KBM-7 (cell line): ENCODE measurements at regions not wholly inside any gene's neighbourhood (a gene's known extent, or its start where the extent isn't known, plus 50 kb on each side); places are given as distances from the start of the nearest gene placed in this dataset.
"Not testable (repeated sequence)": the region's sequence is repeated elsewhere in the genome, so short reads cannot be mapped to it uniquely, and the experiment has no call there.

Experiments
- DNase-seq: peaks from one replicate; pipeline ENCODE4 v3.0.0-alpha.2; 2015
- in situ Hi-C: fragments of 300-500 bp; cut with MboI; formaldehyde crosslinking; loops from 2 replicates; pipeline ENCODE4 v1.14.3; 2020; ENCODE audit warnings: low sequenced_read_pairs, low pct_unique_long_range_greater_than_20kb, mixed read lengths

DNA sequence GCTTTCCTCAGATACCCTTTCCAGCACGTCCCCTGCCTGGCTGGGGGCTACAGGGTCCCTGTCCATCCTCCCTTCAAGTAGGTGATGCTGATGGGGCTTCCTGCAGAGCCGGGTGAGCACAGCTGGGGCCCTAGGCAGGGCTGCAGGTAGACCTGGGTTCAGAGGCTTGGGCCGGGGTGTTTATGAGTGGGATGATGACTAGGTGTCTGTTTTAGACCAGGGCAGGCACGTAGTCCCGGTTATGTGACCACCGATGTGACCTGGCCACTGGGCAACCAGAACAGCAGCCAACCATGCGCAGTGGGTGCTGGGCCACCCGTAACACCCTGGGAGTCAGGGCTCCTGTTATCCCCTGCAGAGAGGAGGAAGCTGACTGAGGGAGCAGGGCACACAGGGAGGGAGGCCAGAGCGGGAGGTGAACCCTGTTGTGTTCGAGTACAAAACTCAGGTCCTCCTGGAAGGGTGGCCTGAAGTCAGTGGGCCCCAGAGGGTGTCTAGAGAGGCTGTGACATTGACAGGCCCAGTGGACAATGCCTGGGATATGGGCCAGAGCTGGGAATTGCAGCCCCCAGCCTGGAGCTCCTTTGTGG is 101.6 kb downstream of the PLXNA1 start:
- no peak for DNase-seq
- in situ Hi-C loops: no loop called here

DNA sequence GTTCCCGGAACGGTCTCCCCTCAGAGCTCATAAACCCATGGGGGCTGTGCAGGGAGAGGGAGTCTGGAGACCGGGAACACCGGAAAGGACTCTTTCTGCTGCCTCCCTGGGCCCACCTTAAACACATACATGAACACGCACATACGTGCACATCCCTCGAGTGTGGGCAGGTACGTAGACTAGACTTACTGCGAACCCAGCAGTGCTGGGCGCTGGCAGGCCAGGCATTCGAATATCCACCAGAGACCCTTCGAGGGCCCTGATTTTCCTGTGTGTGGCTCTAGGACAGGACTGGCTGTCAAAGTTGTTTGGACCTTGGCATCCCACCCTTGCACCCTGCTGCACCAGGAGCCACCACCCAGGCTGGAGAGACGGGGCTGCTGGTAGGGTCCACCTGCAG is 102.7 kb downstream of the PLXNA1 start:
- in situ Hi-C loops: no loop called here
- no peak for DNase-seq

DNA sequence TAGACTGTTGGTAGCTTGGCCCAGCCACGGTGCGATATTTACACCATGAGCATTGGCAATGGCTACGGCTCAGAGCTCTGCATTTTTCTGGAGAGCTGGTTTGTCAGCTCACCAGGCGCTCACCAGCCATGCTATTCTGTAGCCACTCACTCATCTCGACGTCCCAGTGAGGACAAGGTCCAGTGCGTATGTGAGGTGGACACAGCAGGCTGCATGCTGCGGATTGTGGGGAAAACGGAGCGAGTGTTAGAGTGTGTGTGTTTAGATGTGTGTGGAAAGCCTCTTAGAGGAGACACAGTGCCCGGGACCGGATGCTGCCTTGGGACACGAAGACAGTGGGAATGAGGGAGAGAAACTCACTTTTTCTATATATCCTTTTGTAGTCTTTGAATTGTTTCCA is 103.7 kb downstream of the PLXNA1 start:
- in situ Hi-C loops, DNase-seq: not testable (repeated sequence)

DNA sequence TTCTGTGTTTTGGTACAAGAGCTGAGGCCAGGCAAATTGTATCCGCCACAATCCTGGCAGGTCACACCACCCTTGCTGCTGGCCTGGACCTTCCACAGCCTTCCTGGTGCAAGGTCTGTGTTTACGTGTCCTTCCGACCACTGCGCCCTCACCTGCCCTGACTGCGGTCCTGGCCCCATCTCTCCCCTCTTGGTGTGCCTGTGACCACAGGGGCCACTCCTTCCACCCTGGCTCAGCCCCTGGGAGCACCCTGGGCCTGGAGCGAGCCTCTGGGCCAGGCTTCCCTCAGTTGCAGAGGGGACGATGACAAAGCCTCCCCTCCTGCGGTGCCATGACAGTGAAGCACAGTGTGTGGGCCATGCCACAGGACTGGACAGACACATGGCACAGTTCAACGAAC is 104.5 kb downstream of the PLXNA1 start:
- in situ Hi-C loops: no loop called here
- no peak for DNase-seq

DNA sequence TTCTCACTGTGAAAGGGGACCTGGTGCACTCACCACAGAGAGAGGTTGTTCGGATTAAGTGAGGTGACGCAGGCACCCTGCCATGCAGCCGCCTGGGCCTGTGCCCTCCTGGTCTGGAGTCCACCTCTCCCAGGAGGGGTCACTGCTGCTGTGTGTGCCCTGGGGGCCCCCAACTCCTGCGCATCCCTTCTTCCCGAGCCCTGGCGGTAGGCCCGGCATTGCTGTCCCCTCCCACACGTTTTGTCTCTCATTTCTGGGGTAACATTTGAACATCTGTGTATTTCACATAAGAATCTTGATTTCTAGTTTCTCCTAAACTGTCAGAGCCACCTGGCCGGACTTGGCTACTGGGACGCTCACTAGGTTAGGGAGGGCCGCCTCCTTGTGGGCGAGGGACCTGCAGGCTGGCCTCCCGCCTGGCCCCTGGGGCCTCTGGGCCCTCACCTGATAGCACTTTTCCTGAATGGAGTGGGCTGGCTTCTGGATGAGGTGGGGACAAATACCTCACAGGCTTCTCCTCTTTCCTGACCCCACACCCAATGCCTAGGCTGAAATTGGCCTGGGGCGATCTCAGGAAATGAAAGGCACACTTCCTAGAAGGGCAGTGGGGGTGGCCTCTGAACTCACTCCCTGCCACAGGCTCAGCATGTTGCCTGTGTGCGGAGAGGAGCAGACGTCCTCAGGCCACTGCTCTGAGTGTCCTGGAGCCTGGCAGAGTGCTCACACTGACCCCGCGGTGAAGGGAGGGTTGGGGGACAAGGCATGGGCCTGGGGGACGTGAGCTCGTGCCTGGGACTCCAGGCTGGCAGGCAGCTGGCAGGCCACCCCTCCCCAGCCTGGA is 104.2 kb upstream of the PRR23E start:
- in situ Hi-C loops: no loop called here
- no peak for DNase-seq

DNA sequence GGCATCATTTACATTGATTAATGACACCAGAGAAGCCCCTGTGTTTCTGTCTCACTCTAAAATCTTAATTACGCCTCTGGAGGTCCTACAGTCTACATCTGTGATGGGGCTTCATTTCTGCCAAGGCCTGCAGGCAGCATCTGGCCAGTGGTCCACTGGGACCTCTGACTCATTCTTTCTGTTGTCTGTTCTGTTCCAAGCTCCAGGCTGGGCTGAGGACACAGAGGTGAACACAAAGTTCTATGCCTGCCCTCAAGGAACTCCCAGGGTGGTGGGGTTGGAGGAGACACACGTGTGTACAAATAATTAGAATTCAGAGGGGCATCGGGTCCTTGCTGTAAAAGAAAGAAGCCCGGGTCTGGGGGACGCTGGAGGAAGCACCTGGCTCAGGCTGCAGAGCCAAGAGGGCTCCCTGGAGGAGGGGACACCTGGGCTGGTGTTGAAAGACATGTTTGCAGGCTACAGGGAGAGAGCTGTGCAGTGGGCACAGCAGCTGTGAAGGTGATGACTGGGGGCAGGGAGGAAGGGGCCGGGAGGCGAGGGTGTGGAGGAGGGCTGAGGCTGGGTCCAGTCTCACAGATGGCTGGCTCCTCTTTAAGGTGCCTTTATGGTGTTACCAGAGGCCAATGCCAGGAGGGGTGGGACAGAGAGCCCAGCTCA is 103.3 kb upstream of the PRR23E start:
- in situ Hi-C loops: no loop called here
- no peak for DNase-seq

DNA sequence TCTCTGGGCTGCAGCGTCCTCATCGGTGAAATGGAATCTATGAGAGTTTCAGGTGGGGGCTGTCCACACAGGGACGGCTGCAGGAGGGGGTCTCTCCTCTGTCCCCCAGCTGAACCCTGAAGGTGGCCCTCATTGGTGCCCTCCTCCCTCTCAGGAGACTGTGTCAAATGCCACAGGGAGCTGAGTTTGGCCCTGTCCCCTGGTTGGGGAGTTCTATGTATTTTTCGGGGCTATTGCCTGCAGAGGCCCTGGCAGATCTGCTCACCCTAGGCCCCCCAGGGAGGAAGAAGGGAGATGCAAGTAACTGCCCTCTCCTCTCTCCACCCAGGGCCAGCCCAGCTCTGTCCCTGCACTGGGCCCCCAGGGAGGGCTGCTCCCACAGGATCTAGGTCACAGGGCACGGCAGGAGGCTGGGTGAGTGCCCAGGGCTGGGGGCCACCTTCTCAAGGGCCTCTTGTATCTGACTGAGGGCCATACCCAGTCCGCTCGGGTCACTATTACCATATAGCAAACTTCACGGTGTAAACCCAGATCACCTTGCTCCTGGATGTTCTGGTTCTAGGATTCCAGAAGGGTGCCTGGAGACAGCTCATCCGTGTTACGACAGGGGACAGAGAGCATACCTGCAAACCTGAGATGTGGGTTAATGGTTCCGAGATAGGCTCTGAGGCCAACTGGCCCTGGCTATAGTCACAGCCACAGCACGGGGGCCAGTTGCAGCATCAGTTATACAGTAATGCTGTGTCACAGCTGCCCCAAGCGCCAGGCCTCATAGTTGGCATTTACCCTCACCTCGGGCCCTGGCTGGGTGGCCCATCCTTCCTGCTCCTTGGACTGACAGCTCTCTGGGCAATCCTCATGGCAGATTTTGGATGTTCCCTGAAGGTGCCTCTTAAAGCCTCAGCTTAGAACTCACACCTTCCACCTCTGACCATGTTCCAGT is 102.4 kb upstream of the PRR23E start:
- DNase-seq: no peak
- in situ Hi-C loops: no loop called here

DNA sequence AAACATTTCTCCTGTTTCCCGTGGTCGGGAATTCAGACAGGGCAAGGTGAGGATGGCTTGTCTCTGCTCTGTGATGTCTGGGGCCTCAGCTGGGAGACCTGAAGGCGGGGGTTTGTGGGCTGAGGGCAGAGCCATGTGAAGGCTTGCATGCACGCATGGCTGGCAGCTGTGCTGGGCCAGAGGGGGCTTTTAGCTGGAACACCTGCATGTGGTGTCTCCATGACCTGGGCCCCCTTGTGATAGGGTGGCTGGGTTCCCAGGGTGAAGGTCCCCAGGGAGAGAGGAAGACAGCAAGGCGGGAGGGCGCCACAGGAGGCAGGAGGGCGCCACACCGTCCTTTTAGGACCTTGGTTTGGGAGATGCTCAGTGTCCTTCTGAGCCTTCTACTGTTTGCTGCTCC is 101.6 kb upstream of the PRR23E start:
- DNase-seq: no peak
- in situ Hi-C loops: no loop called here

DNA sequence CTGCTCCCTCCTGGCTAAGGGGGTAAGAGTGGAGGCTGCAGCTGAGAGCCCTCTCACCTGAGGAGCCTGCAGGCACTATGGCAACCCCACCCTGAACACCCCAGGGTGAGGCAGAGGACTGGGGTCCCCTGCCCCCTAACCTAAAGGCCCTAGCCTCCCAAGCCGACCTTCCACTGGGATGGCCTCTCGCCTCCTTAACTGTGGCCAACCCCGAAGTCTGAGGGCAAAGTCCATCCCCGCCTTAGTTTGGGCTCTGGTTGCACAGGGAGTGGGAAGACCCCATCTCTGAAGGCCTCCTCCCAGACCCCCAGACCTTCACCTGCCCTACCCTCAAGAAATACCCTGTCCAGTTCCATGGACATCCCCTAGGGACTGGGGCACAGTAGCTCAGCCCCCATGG is 100.6 kb upstream of the PRR23E start:
- DNase-seq: no peak
- in situ Hi-C loops: no loop called here

DNA sequence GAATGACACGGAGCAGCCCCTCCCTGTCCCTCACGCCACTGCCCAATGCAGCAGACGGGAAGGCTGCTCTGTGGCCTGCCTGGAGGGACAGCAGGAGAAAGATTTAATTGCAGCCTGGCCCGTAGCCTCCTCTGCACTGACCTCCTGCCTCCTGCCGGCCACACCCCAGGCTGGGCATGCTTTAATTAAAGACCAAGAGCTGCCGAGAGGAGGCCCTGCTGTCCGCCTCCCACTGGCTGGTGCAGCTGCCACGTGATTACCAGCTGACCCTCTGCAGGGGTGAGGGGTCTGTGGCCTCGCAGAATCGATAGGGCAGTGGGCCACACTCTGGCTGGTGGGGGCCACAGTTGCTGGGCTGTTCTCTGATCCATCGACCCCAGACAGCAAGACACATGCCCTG is 100.2 kb upstream of the PRR23E start:
- no peak for DNase-seq
- in situ Hi-C loops: no loop called here

DNA sequence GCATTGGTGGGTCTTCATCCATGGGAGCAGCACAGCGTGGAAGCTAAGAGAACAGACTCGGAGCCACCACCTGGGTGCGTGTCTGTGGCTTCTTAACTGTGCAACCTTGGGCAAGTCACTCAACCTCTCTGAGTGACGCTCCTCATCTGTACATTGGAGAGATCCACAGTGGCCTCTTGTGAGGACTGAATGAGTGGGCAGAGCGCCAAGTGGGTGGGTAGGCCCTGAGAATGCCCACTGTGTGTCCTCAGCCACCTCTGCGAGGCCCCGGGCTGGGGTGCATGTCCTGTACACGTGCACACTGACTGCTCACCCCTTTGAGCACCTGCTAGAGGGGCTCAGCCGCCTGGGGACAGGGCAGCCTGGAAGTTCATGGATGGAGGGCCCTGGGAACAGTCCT is 99.6 kb upstream of the PRR23E start:
- no peak for DNase-seq
- in situ Hi-C loops: no loop called here

DNA sequence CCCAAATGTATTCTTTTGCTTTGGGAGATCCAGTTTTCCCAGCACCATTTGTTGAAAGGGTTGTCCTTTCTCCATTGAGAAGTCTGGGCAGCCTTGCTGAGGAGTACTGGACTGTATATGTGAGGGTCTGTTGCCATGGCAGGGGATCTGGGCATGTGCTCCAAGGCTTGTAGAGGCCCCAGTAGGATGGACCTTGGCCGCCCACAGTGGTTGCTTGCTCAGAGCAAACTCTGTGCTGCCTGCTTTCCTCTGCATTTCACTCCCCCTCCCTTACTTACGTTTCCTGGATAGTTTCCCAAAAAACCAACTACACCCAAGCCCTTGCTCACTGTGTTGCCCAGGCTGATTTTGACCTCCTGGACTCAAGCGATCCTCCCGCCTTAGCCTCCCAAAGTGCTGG is 97.2 kb upstream of the PRR23E start:
- DNase-seq: no peak
- in situ Hi-C loops: no loop called here

DNA sequence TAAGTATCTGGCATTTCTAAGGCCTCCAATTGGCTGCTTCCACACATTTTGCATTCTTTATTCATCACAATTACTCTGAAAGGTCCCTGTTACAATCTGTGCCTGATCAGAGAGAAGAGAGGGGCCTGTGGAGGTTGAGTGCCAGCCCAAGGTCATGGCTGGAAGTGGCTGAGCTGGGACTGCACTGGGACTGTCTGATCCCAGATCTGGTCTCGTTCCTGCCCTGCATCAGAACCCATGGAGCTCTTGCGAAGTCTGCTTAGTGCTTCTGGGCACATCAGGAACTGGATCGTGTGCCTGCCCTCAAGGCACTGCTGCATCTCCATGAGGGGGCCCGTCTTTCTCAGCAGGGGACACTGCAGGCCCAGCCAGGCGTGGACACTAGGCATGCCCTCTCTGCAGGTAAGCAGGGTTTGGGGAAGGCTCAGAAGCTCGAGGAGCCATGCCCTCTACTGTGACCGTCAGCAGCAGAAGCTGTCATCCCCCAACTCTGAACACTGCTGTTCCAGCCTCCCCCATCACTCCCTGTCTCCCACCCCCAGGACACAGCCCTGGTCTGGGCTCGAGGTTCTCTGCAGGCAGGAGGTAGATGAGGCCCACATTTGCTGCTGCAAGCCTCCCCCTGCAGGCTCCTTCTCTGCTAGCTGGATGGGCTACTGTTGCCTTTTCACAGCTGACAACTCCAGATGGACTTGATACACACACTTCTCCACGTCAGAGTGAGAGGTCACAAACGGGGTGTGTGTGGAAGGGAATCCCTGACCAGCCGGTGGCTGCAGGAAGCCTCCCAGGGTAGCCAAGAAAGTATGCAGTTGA is 96.5 kb upstream of the PRR23E start:
- in situ Hi-C loops: no loop called here

DNA sequence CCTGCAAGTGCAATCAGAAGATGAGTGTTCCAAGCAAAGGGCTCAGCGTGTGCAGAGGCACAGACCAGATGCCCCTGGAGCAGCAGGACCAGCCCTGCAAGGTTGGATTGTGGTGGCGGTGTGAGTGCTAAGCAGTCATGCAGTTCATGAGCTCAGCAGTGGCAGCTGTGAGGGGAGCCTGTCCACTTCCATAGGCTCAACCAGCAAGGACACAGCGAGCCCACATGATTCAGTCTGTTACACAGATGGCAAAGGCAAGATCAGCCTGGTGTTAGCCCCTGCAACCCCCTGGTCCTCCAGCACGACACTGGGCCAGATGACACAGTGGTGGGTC is 95.9 kb upstream of the PRR23E start:
- in situ Hi-C loops: no loop called here
- no peak for DNase-seq

More for the DNA sequence above, 96.5 kb upstream of the PRR23E start:
- DNase-seq: no peak

DNA sequence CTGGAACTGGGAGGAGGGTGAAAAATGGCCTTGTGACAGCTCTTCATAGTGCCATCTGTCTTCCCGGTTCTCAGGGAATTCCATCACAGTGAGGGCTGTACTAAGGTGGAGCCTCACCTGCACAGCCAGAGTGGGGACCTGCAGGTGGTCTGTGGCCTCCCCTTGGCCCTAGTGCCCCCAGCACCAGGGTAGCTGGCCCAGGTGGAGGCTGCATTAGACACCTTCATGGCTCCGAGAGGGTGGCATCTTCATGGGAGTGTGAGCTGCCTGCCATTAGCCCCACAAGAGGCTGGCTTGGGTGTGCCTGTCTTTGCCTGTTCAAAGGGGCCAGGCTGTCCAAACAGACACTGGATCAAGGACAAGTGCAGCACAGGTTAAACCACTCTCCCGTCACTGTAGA is 95.5 kb upstream of the PRR23E start:
- DNase-seq: no peak
- in situ Hi-C loops: no loop called here

DNA sequence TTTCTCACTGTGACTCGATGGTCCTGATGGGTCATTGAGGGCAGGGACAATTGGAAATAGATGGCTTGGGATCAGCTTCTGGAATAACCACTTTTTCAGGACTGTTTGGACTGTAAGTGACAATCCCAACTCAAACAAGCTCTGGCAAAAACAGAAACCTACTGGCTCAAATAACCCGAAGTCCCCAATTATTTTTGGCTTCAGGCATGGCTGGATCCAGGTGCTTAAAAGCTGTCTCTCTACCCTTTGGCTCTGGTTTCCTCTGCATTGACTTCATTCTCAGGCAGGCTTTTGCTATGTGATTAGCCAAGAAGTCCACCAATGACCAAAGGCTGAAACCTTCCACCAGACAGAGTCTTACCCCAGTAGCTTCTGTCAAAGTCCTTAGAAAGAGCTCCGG is 92.9 kb upstream of the PRR23E start:
- DNase-seq: no peak
- in situ Hi-C loops: no loop called here

DNA sequence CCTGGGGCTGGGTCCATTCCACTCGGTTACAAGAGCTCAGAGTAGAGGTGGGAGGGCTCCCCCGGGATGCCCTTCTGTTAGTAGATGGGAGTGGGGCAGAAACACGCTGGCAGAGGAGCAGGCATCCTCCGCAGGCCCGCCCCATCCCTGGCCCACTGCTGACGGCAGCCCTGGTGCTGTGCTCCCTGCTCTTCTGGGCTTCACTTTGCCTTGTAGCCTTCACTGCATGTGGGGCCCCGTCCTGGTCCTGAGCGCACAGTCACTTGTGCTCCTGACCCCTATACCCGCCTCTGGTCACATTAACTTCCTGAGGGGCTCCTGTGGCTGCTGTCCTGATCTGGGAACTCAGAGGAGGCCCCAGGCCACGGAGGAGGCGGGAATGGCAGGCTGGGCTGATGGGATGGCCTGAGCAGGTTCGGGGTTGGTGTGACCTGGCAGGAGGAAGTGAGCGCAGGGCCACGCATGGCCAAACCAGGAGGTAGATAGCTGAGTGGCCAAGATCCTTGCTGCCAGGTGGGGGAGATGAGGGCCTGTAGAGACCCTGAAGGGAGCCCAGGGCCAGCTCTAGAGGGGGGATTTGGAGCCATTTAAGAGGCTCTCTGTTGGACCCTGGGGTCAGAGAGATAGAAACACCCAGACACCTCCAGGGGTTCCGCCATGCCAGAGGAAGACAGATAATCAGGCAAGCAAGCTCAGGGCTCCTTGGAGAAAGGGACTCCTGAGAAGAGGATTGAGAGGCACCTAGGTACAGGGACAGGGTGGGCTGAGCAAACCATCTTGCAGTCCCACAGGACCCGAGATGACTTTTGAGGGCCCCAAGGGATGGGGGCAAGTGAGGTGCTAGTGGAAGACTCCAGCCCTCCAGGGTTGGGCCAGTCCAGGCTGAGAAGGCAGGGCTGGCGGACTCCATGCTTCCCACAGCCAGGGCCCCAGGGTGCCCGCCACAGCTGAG is 92.2 kb upstream of the PRR23E start:
- in situ Hi-C loops: no loop called here
- no peak for DNase-seq
